CD8-positive, alpha-beta memory T cell (primary cell): ENCODE measurements at regions not wholly inside any gene's neighbourhood (a gene's known extent, or its start where the extent isn't known, plus 50 kb on each side); places are given as distances from the start of the nearest gene placed in this dataset.

Source experiments
- CTCF ChIA-PET: fragments of 350-600 bp; sonication (Branson Sonifier 250); formaldehyde crosslinking; loops from one replicate; lab custom pipeline; 2021; ENCODE audit warnings: antibody characterized with exemption; lab: Charles Lee
- POLR2A ChIA-PET: fragments of 350-600 bp; sonication (Branson Sonifier 250); formaldehyde crosslinking; loops from one replicate; lab custom pipeline; 2021; ENCODE audit warnings: antibody characterized with exemption; lab: Charles Lee
- DNase-seq, 5 donors: peaks; one replicate each; pipeline versions ENCODE4 v3.0.0 to v3.0.0-alpha.2; 2020 to 2022; ENCODE audit warnings: mixed read lengths in 1 of 5
- H3K27ac ChIP-seq: one replicate; pipeline ENCODE4 v1.7.0; 2013; ENCODE audit warnings: low read depth, mild to moderate bottlenecking, low read length, moderate library complexity
- H3K27me3 ChIP-seq: 2 replicates; pipeline ENCODE4 v1.7.0; 2013; ENCODE audit warnings: low read length, mild to moderate bottlenecking; ENCODE audit not compliant: insufficient read depth, poor library complexity, severe bottlenecking
- H3K36me3 ChIP-seq: 2 replicates; pipeline ENCODE4 v1.7.0; 2013; ENCODE audit warnings: mild to moderate bottlenecking, low read length, moderate library complexity; ENCODE audit not compliant: insufficient read depth
- H3K4me1 ChIP-seq: 2 replicates; pipeline ENCODE4 v1.7.0; 2013; ENCODE audit warnings: mild to moderate bottlenecking, low read length, moderate library complexity; ENCODE audit not compliant: insufficient read depth
- H3K4me3 ChIP-seq: 2 replicates; pipeline ENCODE4 v1.7.0; 2013; ENCODE audit warnings: mild to moderate bottlenecking, low read length
- H3K9me3 ChIP-seq: 2 replicates; pipeline ENCODE4 v1.7.0; 2013; ENCODE audit warnings: mild to moderate bottlenecking, low read length
- H3K27ac Mint-ChIP-seq, 8 donors: one replicate each; pipeline ENCODE4 v1.8.0; 2020 to 2021; ENCODE audit warnings: mixed read lengths in 8 of 8, mild to moderate bottlenecking in 6 of 8, inconsistent platforms in 3 of 8, moderate library complexity in 3 of 8
- H3K27me3 Mint-ChIP-seq, 2 donors: one replicate each; pipeline ENCODE4 v1.8.0; 2020 to 2021; ENCODE audit warnings: mixed read lengths in 2 of 2, mild to moderate bottlenecking in 1 of 2, moderate library complexity in 1 of 2
- H3K36me3 Mint-ChIP-seq, 3 donors: one replicate each; pipeline ENCODE4 v1.8.0; 2020 to 2021; ENCODE audit warnings: mixed read lengths in 3 of 3, inconsistent platforms in 1 of 3, mild to moderate bottlenecking in 1 of 3
- H3K4me1 Mint-ChIP-seq, 3 donors: one replicate each; pipeline ENCODE4 v1.8.0; 2020 to 2021; ENCODE audit warnings: mixed read lengths in 3 of 3, inconsistent platforms in 1 of 3, mild to moderate bottlenecking in 1 of 3
- H3K4me3 Mint-ChIP-seq, 7 donors: one replicate each; pipeline ENCODE4 v1.8.0; 2020 to 2021; ENCODE audit warnings: mixed read lengths in 7 of 7, mild to moderate bottlenecking in 6 of 7, moderate library complexity in 4 of 7, inconsistent platforms in 2 of 7
- H3K9me3 Mint-ChIP-seq, 5 donors: one replicate each; pipeline ENCODE4 v1.8.0; 2020 to 2022; ENCODE audit warnings: mixed read lengths in 5 of 5, mild to moderate bottlenecking in 3 of 5, moderate library complexity in 2 of 5, inconsistent platforms in 1 of 5

DNA sequence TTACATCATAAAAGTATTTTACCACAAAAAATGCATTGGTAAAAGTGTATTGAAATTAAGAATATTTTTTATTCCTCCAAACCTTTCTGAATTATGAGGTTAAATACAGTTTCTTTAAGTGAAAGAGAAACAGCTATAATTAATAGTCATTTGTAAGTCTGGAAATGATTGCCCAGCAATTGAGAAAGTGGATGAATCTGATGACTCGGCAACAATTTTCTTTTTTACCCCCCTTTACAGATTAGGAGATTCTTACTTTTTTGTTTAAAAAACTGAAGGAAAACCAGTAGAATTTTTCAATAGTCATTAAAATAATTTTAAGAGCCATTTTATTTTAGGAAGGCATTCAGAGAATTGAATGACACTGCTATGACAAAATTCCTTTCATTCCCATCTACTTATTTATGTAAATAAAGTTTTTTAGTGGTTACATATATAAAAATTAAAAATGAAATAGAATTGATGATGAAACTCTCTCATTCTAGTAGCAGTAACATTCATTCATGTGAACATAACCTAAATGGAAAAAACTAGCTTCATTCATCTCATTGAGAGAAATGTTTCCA lies 134.1 kb upstream of the PRNP start:
- Histone ChIP-seq H3K27me3 (no peaks in the 10 kb centered on the region), H3K36me3 (no peaks in the 10 kb centered on the region), H3K9me3 (no peaks in the 10 kb centered on the region), H3K4me3 (no peak overlapping the region), H3K4me1 (no peaks in the 10 kb centered on the region), H3K27ac (no peak overlapping the region)
- H3K36me3 Mint-ChIP-seq = no peaks in the 10 kb centered on the region
- peaks cover 17 to 69% of the 10 kb centered on the region in 2 donors for H3K27me3 Mint-ChIP-seq
- no peaks in the 10 kb centered on the region for H3K4me1 Mint-ChIP-seq
- no peak overlapping the region for H3K27ac Mint-ChIP-seq
- H3K4me3 Mint-ChIP-seq = no peak overlapping the region
- ChIA-PET POLR2A (no interaction called here), CTCF (no interaction called here)
- DNase-seq = no peak
- peaks cover 0 to 4% (median 1%) of the 10 kb centered on the region in 5 donors for H3K9me3 Mint-ChIP-seq

DNA sequence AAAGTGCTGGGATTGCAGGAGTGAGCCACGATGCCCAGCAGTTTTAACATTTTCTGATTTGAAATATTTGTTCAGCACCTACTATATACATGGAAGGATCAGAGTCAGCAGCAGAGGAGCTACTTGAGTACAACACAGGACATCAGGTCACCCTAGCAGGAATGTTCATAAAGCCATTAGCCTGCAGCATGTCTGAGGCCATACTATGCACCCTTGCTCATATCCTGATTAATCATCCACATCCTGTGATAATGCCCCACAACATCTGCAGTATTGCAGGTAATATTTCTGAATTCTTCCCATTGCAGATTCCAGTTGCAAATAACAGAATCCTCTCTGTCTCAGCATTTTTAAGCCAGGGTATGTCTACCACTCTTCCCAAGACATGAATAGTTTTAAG lies 135.5 kb upstream of the PRNP start:
- H3K9me3 ChIP-seq = no peaks in the 10 kb centered on the region
- H3K36me3 Mint-ChIP-seq = no peaks in the 10 kb centered on the region
- no peak for DNase-seq
- no peaks in the 10 kb centered on the region for H3K4me1 Mint-ChIP-seq
- ChIA-PET POLR2A (no interaction called here), CTCF (no interaction called here)
- no peaks in the 10 kb centered on the region for H3K36me3 ChIP-seq
- no peak overlapping the region for H3K4me3 ChIP-seq
- no peak overlapping the region for H3K27ac Mint-ChIP-seq
- peaks cover 24 to 73% of the 10 kb centered on the region in 2 donors for H3K27me3 Mint-ChIP-seq
- H3K4me3 Mint-ChIP-seq = no peak overlapping the region
- peaks cover 0 to 4% (median 1%) of the 10 kb centered on the region in 5 donors for H3K9me3 Mint-ChIP-seq
- no peaks in the 10 kb centered on the region for H3K4me1 ChIP-seq
- H3K27me3 ChIP-seq = no peaks in the 10 kb centered on the region
- no peak overlapping the region for H3K27ac ChIP-seq

DNA sequence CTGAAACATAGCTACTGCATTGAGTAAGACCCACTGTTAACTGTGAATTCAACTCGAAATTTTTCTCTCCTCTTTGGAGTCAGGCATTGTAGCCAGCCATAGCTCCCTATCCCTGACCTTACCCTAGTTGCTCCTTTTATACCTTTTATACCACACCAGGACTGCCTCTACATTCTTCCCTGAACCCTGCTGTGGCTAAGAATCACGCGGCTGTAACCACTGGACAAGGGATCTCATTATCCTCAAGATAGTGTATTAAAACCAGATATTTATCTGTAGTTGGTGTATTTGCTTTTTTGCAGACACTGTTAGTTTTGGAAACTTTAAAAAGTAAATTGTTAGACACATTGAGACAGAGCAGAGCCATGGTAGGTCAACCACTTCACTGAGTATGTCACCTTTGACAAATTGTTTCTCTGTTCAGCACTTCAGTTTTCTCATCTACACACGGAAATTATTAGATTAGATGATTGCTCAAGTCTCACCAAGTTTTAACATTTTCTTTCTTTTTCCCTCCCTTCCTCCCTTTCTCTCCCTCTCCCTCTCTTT lies 136.5 kb upstream of the PRNP start:
- peaks cover 21 to 76% of the 10 kb centered on the region in 2 donors for H3K27me3 Mint-ChIP-seq
- ChIA-PET CTCF (no interaction called here), POLR2A (no interaction called here)
- no peaks in the 10 kb centered on the region for H3K4me1 Mint-ChIP-seq
- no peak overlapping the region for H3K27ac Mint-ChIP-seq
- DNase-seq = no peak
- no peak overlapping the region for H3K27ac ChIP-seq
- H3K36me3 ChIP-seq = no peaks in the 10 kb centered on the region
- H3K4me1 ChIP-seq = no peaks in the 10 kb centered on the region
- peaks cover 0 to 4% (median 1%) of the 10 kb centered on the region in 5 donors for H3K9me3 Mint-ChIP-seq
- no peak overlapping the region for H3K4me3 ChIP-seq
- no peaks in the 10 kb centered on the region for H3K36me3 Mint-ChIP-seq
- H3K9me3 ChIP-seq = no peaks in the 10 kb centered on the region
- H3K4me3 Mint-ChIP-seq = no peak overlapping the region
- H3K27me3 ChIP-seq = no peaks in the 10 kb centered on the region

DNA sequence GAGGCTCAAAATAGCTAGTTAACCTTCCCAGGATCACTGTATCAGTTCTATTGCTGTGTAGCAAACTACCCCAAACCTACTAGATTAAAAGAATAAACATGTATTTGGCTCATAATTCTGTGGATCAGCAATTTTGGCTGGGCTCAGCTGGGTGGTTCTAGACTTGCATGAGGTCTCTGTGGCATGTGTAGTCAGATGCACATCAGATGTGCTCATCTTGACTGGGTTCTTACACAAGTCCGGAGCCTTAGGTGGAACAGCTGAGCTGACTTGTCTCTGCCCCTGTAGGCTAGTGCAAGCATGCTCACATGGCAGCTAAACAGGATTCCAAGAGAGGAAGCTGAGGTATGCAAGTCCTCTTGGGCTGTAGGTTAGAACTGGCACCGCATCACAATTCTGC lies 137.7 kb upstream of the PRNP start:
- Histone ChIP-seq H3K27ac (no peak overlapping the region), H3K4me3 (no peak overlapping the region), H3K9me3 (no peaks in the 10 kb centered on the region), H3K27me3 (no peaks in the 10 kb centered on the region), H3K4me1 (no peaks in the 10 kb centered on the region), H3K36me3 (no peaks in the 10 kb centered on the region)
- POLR2A ChIA-PET = no interaction called here
- H3K9me3 Mint-ChIP-seq = peaks cover 0 to 4% (median 1%) of the 10 kb centered on the region in 5 donors
- no peak overlapping the region for H3K27ac Mint-ChIP-seq
- H3K27me3 Mint-ChIP-seq = peaks cover 21 to 76% of the 10 kb centered on the region in 2 donors
- H3K4me1 Mint-ChIP-seq = no peaks in the 10 kb centered on the region
- H3K4me3 Mint-ChIP-seq = no peak overlapping the region
- DNase-seq = no peak
- CTCF ChIA-PET = no interaction called here
- no peaks in the 10 kb centered on the region for H3K36me3 Mint-ChIP-seq

DNA sequence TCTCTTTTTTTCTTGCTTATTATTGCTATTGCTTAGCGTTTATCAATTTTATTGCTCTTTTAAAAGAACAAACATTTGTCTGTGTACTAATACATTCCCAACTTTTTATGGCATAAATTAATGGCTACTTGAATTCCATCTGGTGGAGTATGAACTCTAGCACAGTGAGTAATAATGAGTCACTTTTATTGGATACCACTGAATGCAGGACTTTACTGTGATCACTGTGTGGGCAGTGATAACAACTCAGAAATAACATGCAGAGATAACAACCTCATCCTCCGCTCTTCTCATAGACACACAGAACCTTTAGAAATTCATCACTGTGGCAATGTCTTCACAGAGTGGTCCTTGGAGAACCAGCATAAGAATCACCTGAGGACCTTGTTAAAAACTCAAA lies 139.5 kb upstream of the PRNP start:
- no peaks in the 10 kb centered on the region for H3K4me1 Mint-ChIP-seq
- peaks cover 19 to 80% of the 10 kb centered on the region in 2 donors for H3K27me3 Mint-ChIP-seq
- H3K36me3 ChIP-seq = no peaks in the 10 kb centered on the region
- peaks cover 0 to 4% (median 1%) of the 10 kb centered on the region in 5 donors for H3K9me3 Mint-ChIP-seq
- H3K27ac Mint-ChIP-seq = no peak overlapping the region
- H3K36me3 Mint-ChIP-seq = no peaks in the 10 kb centered on the region
- no peak overlapping the region for H3K4me3 ChIP-seq
- H3K4me3 Mint-ChIP-seq = no peak overlapping the region
- ChIA-PET CTCF (no interaction called here), POLR2A (no interaction called here)
- H3K27me3 ChIP-seq = no peaks in the 10 kb centered on the region
- no peaks in the 10 kb centered on the region for H3K4me1 ChIP-seq
- DNase-seq = no peak
- H3K27ac ChIP-seq = no peak overlapping the region
- no peaks in the 10 kb centered on the region for H3K9me3 ChIP-seq

DNA sequence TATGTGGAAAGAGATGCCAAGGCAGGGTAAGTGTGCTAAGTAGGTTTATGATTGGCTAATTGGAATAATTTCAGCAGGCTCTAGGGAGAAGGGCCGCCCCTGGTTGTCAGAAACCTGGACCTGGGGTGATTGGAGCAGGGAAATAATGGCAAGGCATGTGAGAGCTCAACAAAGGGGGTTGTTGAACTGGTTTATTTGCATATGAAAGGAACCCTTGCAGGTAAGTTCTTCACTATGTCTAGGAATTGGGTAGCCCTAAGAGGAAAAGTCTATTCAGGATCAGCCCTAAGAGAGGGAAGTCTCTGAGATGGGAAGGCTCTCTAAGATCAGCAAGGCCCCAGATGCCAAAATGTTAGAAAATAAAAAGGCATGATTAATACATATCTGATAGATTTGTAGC lies 139.9 kb upstream of the PRNP start:
- no peak overlapping the region for H3K4me3 Mint-ChIP-seq
- DNase-seq = no peak
- H3K27ac ChIP-seq = no peak overlapping the region
- no peaks in the 10 kb centered on the region for H3K4me1 ChIP-seq
- H3K27ac Mint-ChIP-seq = no peak overlapping the region
- no peaks in the 10 kb centered on the region for H3K27me3 ChIP-seq
- H3K9me3 ChIP-seq = no peaks in the 10 kb centered on the region
- H3K9me3 Mint-ChIP-seq = peaks cover 0 to 4% (median 1%) of the 10 kb centered on the region in 5 donors
- CTCF ChIA-PET = no interaction called here
- H3K36me3 ChIP-seq = no peaks in the 10 kb centered on the region
- POLR2A ChIA-PET = no interaction called here
- H3K27me3 Mint-ChIP-seq = peaks cover 19 to 78% of the 10 kb centered on the region in 2 donors
- no peaks in the 10 kb centered on the region for H3K4me1 Mint-ChIP-seq
- H3K4me3 ChIP-seq = no peak overlapping the region
- no peaks in the 10 kb centered on the region for H3K36me3 Mint-ChIP-seq

GRCh38 chr20:4545526-4545925 lies 140.7 kb upstream of the PRNP start:
- Histone ChIP-seq H3K9me3 (no peaks in the 10 kb centered on the region), H3K27me3 (no peaks in the 10 kb centered on the region), H3K4me1 (no peaks in the 10 kb centered on the region), H3K36me3 (no peaks in the 10 kb centered on the region), H3K27ac (no peak overlapping the region), H3K4me3 (no peak overlapping the region)
- Mint-ChIP-seq H3K9me3 (peaks cover 0 to 4% (median 1%) of the 10 kb centered on the region in 5 donors), H3K4me1 (no peaks in the 10 kb centered on the region), H3K27ac (no peak overlapping the region), H3K36me3 (no peaks in the 10 kb centered on the region), H3K4me3 (no peak overlapping the region), H3K27me3 (peaks cover 18 to 76% of the 10 kb centered on the region in 2 donors)
- DNase-seq = no peak
- ChIA-PET CTCF (no interaction called here), POLR2A (no interaction called here)

DNA sequence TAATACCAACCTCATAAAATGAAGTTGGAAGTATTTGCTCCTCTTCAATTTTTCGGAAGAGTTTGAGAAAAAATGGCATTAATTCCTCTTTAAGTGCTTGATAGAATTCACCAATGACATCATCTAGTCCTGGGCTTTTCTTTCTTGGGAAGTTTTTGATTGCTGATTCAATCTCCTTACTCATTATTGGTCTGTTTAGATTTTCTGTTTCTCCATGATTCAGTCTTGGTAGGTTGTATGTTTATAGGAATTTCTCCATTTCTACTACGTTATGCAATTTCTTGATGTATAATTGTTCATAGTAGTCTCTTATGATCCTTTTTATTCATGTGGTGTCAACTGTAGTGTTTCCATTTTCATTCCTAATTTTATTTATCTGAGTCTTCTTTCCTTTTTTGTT lies 141.5 kb upstream of the PRNP start:
- peaks cover 15 to 74% of the 10 kb centered on the region in 2 donors for H3K27me3 Mint-ChIP-seq
- no peaks in the 10 kb centered on the region for H3K36me3 ChIP-seq
- H3K36me3 Mint-ChIP-seq = no peaks in the 10 kb centered on the region

More for the DNA sequence above, 141.5 kb upstream of the PRNP start:
- H3K4me1 ChIP-seq = no peaks in the 10 kb centered on the region
- peaks cover 4% of the 10 kb centered on the region for H3K27me3 ChIP-seq
- Mint-ChIP-seq H3K9me3 (peaks cover 0 to 4% (median 1%) of the 10 kb centered on the region in 5 donors), H3K4me3 (no peak overlapping the region), H3K27ac (no peak overlapping the region), H3K4me1 (no peaks in the 10 kb centered on the region)
- no peak for DNase-seq
- no peaks in the 10 kb centered on the region for H3K9me3 ChIP-seq
- H3K27ac ChIP-seq = no peak overlapping the region
- POLR2A ChIA-PET = no interaction called here
- CTCF ChIA-PET = no interaction called here
- no peak overlapping the region for H3K4me3 ChIP-seq
